HG03469 (cell line): ENCODE measurements at regions not wholly inside any gene's neighbourhood (a gene's known extent, or its start where the extent isn't known, plus 50 kb on each side); places are given as distances from the start of the nearest gene placed in this dataset.

Experiments used
- ATAC-seq: cut with Tn5 transposase; IDR thresholded peaks from one replicate; pipeline ENCODE4 v1.9.1; 2021; ENCODE audit warnings: mild to moderate bottlenecking, moderate library complexity, moderate number of reproducible peaks; ENCODE audit not compliant: unreplicated experiment

- ATAC-seq = no peak
Observed at GRCh38 chr11:81899156-81899555, 834.5 kb downstream of the FAM181B start.

- ATAC-seq = no peak
Observed at GRCh38 chr11:81897639-81898038, 836.0 kb downstream of the FAM181B start.

GRCh38 chr11:81895258-81895657 is 838.4 kb downstream of the FAM181B start:
- ATAC-seq = no peak

- ATAC-seq = no peak
Observed at GRCh38 chr11:81892770-81893635, 840.7 kb downstream of the FAM181B start.

DNA sequence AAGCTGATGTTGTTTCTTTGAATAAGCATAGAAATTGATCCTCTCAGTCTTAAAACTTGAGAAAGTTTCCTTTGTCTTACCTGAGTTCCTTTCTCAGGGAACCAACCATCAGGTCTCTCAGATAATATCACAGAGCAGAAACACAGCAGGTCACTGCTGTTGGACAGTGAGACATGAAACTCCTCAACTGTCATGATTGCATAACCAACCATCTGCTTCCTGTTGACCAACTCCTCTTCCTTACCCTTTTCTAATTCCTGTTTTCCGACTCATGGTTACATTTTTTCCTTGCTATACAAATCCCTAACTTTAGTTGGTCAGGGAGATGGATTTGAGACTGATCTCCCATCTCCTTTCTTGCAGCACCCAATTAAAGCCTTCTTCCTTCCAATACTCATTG is 845.3 kb downstream of the FAM181B start:
- no peak for ATAC-seq

DNA sequence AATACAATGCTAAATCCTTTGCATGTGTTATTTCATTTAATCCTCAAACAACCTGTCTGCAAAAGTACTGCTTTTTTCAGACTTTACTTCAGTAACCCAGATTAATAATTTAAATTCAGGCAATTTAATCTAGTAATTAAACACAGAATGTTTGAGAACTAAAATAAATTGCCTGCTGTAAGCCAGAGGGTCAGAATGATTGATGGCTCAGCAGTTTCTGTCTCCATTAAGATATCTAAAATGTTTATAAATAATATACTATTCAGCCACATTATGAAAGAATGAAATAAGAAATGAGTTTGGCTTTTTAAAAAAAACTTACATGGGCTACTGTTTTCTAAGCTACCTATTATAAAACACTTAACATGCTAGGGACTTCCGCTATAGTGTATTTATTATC is 846.0 kb downstream of the FAM181B start:
- ATAC-seq = no peak

- ATAC-seq = no peak
Observed at GRCh38 chr11:81886406-81887075, 847.1 kb downstream of the FAM181B start.

DNA sequence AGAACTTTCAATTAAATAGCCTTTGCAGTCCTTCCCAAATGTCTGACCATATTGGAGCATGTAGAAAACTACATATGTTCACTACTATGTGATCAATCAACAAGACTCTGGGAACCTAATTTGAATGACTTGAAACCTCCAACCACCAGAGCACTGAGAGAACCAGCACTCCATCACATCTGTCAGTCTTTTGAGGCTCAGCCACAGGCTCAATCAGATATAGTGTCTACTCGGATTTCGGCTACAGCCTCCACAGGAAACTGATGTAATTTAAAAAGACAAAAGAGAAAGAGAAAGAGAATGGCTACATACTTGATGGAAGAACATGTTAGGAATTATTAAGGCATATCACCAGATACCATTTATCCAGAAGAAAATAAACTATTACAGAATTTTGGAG is 859.0 kb downstream of the FAM181B start:
- ATAC-seq = no peak

- no peak for ATAC-seq
Observed at GRCh38 chr11:81870815-81871214, 862.8 kb downstream of the FAM181B start.

- peak; percentile 39 for ATAC-seq
Observed at GRCh38 chr11:81870066-81870412, 863.6 kb downstream of the FAM181B start.

- ATAC-seq = peak; percentile 92
Observed at GRCh38 chr11:81869351-81870065, 864.2 kb downstream of the FAM181B start.

GRCh38 chr11:81866896-81867295 is 866.8 kb downstream of the FAM181B start:
- no peak for ATAC-seq

GRCh38 chr11:81857386-81857785 is 876.3 kb downstream of the FAM181B start:
- ATAC-seq = no peak

DNA sequence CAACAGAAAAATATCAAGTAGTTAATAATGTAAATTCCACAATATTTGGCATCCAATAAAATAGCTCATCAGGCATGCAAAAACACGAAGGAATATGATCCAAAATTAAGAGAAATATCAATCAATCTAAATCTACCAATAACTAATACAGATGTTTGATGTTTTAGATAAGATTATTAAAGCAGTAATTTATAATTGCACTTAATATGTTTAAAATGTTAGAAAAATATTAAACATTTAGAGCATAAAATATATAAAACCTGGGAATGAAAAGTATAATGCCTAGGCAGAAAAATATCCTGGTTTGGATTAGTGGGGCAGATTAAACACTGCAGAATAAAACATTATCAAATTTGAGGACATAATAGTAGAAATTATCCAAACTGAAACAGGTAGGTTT is 879.9 kb downstream of the FAM181B start:
- no peak for ATAC-seq

DNA sequence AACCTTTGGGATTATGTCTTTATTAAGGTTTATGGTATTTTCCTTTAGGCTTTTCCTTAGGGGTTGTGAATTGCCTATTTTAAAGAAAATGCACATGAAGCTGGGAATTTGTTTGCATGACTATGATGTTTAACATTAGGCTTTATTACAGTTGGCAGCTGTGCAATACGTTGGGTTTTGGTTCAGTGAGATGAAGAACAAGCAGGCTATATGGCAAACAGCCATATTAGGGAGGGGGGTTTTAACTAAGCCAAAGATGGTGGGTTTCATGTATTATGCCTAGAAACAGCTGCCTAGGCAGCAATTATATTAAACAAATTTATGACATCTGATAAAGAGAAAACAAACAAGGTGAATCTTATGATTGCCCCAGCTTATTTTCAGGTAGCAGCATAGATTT is 880.8 kb downstream of the FAM181B start:
- no peak for ATAC-seq

GRCh38 chr11:81840380-81840779 is 893.3 kb downstream of the FAM181B start:
- no peak for ATAC-seq

DNA sequence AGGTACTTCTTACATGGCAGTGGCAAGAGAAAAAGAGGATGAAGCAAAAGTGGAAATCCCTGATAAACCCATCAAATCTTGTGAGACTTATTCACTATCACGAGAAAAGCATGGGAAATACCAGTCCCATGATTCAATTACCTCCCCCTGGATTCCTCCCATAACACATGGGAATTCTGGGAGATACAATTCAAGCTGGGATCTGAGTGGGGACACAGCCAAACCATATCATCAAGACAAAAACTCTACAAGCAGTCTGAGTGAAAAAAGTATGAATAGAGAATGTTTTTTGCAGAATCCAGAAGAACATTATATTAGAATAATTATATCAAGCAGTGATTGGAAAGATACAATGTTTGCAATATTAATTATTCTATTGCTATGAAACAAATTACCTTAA is 893.7 kb downstream of the FAM181B start:
- ATAC-seq = no peak

DNA sequence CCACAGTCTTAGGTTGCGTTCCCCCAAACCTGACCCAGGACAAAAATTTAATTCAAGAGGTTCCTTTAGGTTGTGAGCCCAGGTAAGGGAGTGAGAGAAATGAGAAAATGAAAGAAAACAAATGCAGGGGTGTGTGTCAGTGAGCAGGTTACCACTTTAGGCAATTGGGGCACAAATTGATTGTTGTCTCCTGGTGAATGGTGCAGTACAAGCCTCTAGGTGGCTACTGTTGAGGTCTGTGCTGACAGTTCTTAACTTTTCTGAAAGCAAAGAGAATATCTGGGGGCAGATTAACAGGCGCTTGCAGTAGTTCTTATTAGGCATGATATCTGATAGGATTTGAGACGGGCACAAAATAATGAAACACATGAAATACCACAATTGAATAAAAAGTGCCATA is 894.6 kb downstream of the FAM181B start:
- no peak for ATAC-seq

GRCh38 chr11:81829976-81830375 is 903.7 kb downstream of the FAM181B start:
- no peak for ATAC-seq

GRCh38 chr11:81825346-81825745 is 908.3 kb downstream of the FAM181B start:
- ATAC-seq = no peak

DNA sequence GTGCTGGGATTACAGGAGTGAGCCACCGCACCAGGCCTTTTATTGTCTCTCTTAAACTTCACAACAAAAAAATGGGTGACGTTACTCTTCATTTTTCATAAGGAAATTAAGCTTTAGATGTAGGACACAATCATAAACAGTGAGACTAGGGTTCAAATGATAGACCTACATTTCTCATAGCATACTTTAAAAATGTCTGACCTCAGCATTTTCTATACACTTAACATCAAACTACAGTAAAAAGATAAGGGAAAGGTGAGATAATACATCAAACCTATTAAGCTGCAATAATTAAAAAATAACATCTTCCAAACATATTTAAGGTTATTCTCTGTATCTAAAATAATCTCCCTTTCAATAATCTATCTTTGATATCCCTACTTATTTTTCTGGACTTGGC is 914.2 kb downstream of the FAM181B start:
- no peak for ATAC-seq

GRCh38 chr11:81804858-81805257 is 928.8 kb downstream of the FAM181B start:
- ATAC-seq = no peak
